Ureter (tissue), 1 donor: ENCODE measurements at regions not wholly inside any gene's neighbourhood (a gene's known extent, or its start where the extent isn't known, plus 50 kb on each side); places are given as distances from the start of the nearest gene placed in this dataset.

Source experiments
- DNase-seq: peaks from one replicate; pipeline ENCODE4 v3.0.0-alpha.2; 2020; ENCODE audit warnings: low spot score
- donor health status: DM: yes; HTN: yes; CAD: no.

GRCh38 chr7:17689361-17689902, 250.9 kb downstream of the SNX13 start:
- no peak for DNase-seq

- DNase-seq, result no peak
Measured at GRCh38 chr7:17690030-17690429, 250.3 kb downstream of the SNX13 start.

- DNase-seq, result peak; percentile 69
Measured at GRCh38 chr7:17696422-17696821, 243.9 kb downstream of the SNX13 start.

GRCh38 chr7:17697128-17697881, 243.0 kb downstream of the SNX13 start:
- DNase-seq, result no peak

- DNase-seq, result no peak
Measured at GRCh38 chr7:17699696-17700095, 240.6 kb downstream of the SNX13 start.

GRCh38 chr7:17700138-17700537, 240.2 kb downstream of the SNX13 start:
- no peak for DNase-seq

GRCh38 chr7:17706275-17706674, 234.0 kb downstream of the SNX13 start:
- DNase-seq, result no peak

- peak; percentile 63 for DNase-seq
Measured at GRCh38 chr7:17706734-17707133, 233.6 kb downstream of the SNX13 start.

GRCh38 chr7:17709127-17709526, 231.2 kb downstream of the SNX13 start:
- no peak for DNase-seq

GRCh38 chr7:17709599-17709998, 230.7 kb downstream of the SNX13 start:
- no peak for DNase-seq

GRCh38 chr7:17710312-17710711, 230.0 kb downstream of the SNX13 start:
- DNase-seq, result no peak

GRCh38 chr7:17713584-17713983, 226.7 kb downstream of the SNX13 start:
- no peak for DNase-seq

- DNase-seq, result no peak
Measured at GRCh38 chr7:17716816-17717215, 223.5 kb downstream of the SNX13 start.

- DNase-seq, result no peak
Measured at GRCh38 chr7:17719998-17720397, 220.3 kb downstream of the SNX13 start.

- DNase-seq, result no peak
Measured at GRCh38 chr7:17721736-17722285, 218.5 kb downstream of the SNX13 start.

GRCh38 chr7:17722798-17723197, 217.5 kb downstream of the SNX13 start:
- DNase-seq, result no peak

- DNase-seq, result no peak
Measured at GRCh38 chr7:17725821-17726220, 214.5 kb downstream of the SNX13 start.

GRCh38 chr7:17732083-17732482, 208.2 kb downstream of the SNX13 start:
- DNase-seq, result no peak
